HEK293 (cell line): ENCODE measurements at regions not wholly inside any gene's neighbourhood (a gene's known extent, or its start where the extent isn't known, plus 50 kb on each side); places are given as distances from the start of the nearest gene placed in this dataset.
"Not testable (repeated sequence)": the region's sequence is repeated elsewhere in the genome, so short reads cannot be mapped to it uniquely, and the experiment has no call there.

Experiments used
- CTCF ChIA-PET: fragments of 350-600 bp; formaldehyde crosslinking; extraction: SDS; loops from one replicate; lab custom pipeline; 2021; ENCODE audit warnings: antibody characterized with exemption; lab: Yijun Ruan, JAX
- POLR2A ChIA-PET: fragments of 300-600 bp; formaldehyde crosslinking; extraction: SDS; loops from one replicate; lab custom pipeline; 2020; ENCODE audit warnings: antibody characterized with exemption, inconsistent platforms; lab: Yijun Ruan, JAX
- H3K27ac ChIP-seq: fragments of 200-500 bp; sonication (Bioruptor generic); 2 replicates; pipeline ENCODE4 v1.5.1; 2014; ENCODE audit warnings: low read depth, low read length, control low read depth, inconsistent platforms; ENCODE audit errors: extremely low read depth
- H3K36me3 ChIP-seq, 2 experiments: fragments of 200-500 bp in 1 of 2; sonication (Bioruptor generic) in 1 of 2; 1 replicate in 1 of 2; 2 replicates in 1 of 2; pipeline ENCODE4 v1.5.1; 2014 to 2017; ENCODE audit warnings: inconsistent platforms in 2 of 2, low read length in 2 of 2; ENCODE audit not compliant: control insufficient read depth in 2 of 2, insufficient read depth in 1 of 2
- H3K4me1 ChIP-seq: fragments of 200-500 bp; sonication (Bioruptor generic); 2 replicates; pipeline ENCODE4 v1.5.1; 2014; ENCODE audit warnings: mild to moderate bottlenecking, low read length, inconsistent platforms; ENCODE audit not compliant: control insufficient read depth, insufficient read depth
- H3K4me3 ChIP-seq: 2 replicates; pipeline ENCODE4 v1.5.1; 2011; ENCODE audit warnings: low read depth, mild to moderate bottlenecking, control low read depth, low read length, moderate library complexity
- H3K9me3 ChIP-seq: fragments of 200-500 bp; sonication (Bioruptor generic); 2 replicates; pipeline ENCODE4 v1.5.1; 2014; ENCODE audit warnings: low read depth, low read length, inconsistent platforms; ENCODE audit not compliant: control insufficient read depth, insufficient read depth
- BCL11A ChIP-seq: fragments of 450-650 bp; formaldehyde crosslinking; IDR thresholded peaks from 2 replicates; pipeline ENCODE4 v1.5.1; 2016; ENCODE audit warnings: low read depth, missing biosample characterization, missing genetic modification characterization
- KLF7 ChIP-seq: fragments of 450-650 bp; formaldehyde crosslinking; IDR thresholded peaks from 2 replicates; pipeline ENCODE4 v1.5.1; 2016; ENCODE audit warnings: missing biosample characterization, missing genetic modification characterization, borderline replicate concordance
- PRDM1 ChIP-seq: fragments of 450-650 bp; formaldehyde crosslinking; IDR thresholded peaks from 2 replicates; pipeline ENCODE4; 2016; ENCODE audit warnings: missing biosample characterization, missing genetic modification characterization
- PRDM2 ChIP-seq: fragments of 450-650 bp; formaldehyde crosslinking; IDR thresholded peaks from 2 replicates; pipeline ENCODE4 v1.5.1; 2016; ENCODE audit warnings: missing biosample characterization, missing genetic modification characterization, borderline replicate concordance
- ZEB2 ChIP-seq: fragments of 450-650 bp; formaldehyde crosslinking; IDR thresholded peaks from 2 replicates; pipeline ENCODE4 v1.5.1; 2016; ENCODE audit warnings: missing biosample characterization, missing genetic modification characterization
- ZNF140 ChIP-seq: fragments of 450-650 bp; formaldehyde crosslinking; IDR thresholded peaks from 2 replicates; pipeline ENCODE4 v1.5.1; 2016; ENCODE audit warnings: missing biosample characterization, missing genetic modification characterization
- ZNF16 ChIP-seq: fragments of 450-650 bp; formaldehyde crosslinking; IDR thresholded peaks from 2 replicates; pipeline ENCODE4 v1.5.1; 2016; ENCODE audit warnings: low read depth, missing biosample characterization, missing genetic modification characterization
- ZNF175 ChIP-seq: fragments of 450-650 bp; formaldehyde crosslinking; IDR thresholded peaks from 2 replicates; pipeline ENCODE4 v1.5.1; 2016; ENCODE audit warnings: missing biosample characterization, missing genetic modification characterization
- ZNF19 ChIP-seq: fragments of 450-650 bp; formaldehyde crosslinking; IDR thresholded peaks from 2 replicates; pipeline ENCODE4; 2016; ENCODE audit warnings: missing biosample characterization, missing genetic modification characterization, low read depth
- ZNF335 ChIP-seq: fragments of 450-650 bp; formaldehyde crosslinking; conservative IDR thresholded peaks from 2 replicates; pipeline ENCODE4 v1.5.1; 2016; ENCODE audit warnings: missing biosample characterization, missing genetic modification characterization
- ZNF354C ChIP-seq: fragments of 450-650 bp; formaldehyde crosslinking; IDR thresholded peaks from 2 replicates; pipeline ENCODE4 v1.5.1; 2016; ENCODE audit warnings: missing biosample characterization, missing genetic modification characterization, low read depth, borderline replicate concordance
- ZNF37A ChIP-seq: fragments of 450-650 bp; IDR thresholded peaks from 2 replicates; pipeline ENCODE4 v1.5.1; 2018; ENCODE audit warnings: missing biosample characterization, missing genetic modification characterization
- ZNF473 ChIP-seq: fragments of 450-650 bp; formaldehyde crosslinking; IDR thresholded peaks from 2 replicates; pipeline ENCODE4 v1.5.1; 2017; ENCODE audit warnings: missing biosample characterization, missing genetic modification characterization
- ZNF488 ChIP-seq: fragments of 450-650 bp; formaldehyde crosslinking; IDR thresholded peaks from 2 replicates; pipeline ENCODE4 v1.5.1; 2016; ENCODE audit warnings: missing biosample characterization, missing genetic modification characterization
- ZNF529 ChIP-seq: fragments of 450-650 bp; formaldehyde crosslinking; IDR thresholded peaks from 2 replicates; pipeline ENCODE4 v1.5.1; 2017; ENCODE audit warnings: missing genetic modification characterization, missing biosample characterization; ENCODE audit not compliant: insufficient replicate concordance
- ZNF623 ChIP-seq: fragments of 450-650 bp; formaldehyde crosslinking; IDR thresholded peaks from 2 replicates; pipeline ENCODE4 v1.5.1; 2016; ENCODE audit warnings: missing biosample characterization, missing genetic modification characterization
- ZNF660 ChIP-seq: fragments of 450-650 bp; IDR thresholded peaks from 2 replicates; pipeline ENCODE4 v1.5.1; 2018; ENCODE audit warnings: missing biosample characterization, mild to moderate bottlenecking, missing genetic modification characterization
- ZNF776 ChIP-seq: fragments of 450-650 bp; formaldehyde crosslinking; IDR thresholded peaks from 2 replicates; pipeline ENCODE4 v1.5.0; 2017; ENCODE audit warnings: missing biosample characterization, missing genetic modification characterization, borderline replicate concordance
- ZNF837 ChIP-seq: fragments of 450-650 bp; formaldehyde crosslinking; IDR thresholded peaks from 2 replicates; pipeline ENCODE4 v1.5.1; 2016; ENCODE audit warnings: missing biosample characterization, missing genetic modification characterization
- TF ChIP-seq, protein P1 (sequence below): IDR thresholded peaks from 2 replicates; pipeline ENCODE4 v1.6.1; 2011; ENCODE audit warnings: mild to moderate bottlenecking, low read depth, low read length, borderline replicate concordance

DNA sequence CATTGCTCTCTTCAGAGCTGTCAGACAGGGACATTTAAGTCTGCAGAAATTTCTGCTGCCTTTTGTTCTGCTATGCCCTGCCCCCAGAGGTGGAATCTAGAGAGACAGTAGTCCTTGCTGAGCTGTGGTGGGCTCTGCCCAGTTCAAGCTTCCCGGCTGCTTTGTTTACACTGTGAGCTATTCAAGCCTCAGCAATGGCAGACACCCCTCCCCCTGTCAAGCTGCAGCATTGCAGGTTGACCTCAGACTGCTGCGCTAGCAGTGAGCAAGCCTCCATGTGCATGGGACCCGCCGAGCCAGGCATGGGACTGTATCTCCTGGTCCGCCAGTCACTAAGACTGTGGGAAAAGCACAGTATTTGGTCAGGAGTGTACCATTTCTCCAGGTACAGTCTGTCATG is 53.6 kb upstream of the MAPK10 start:
- CTCF ChIA-PET, H3K4me3 ChIP-seq, H3K4me1 ChIP-seq, H3K27ac ChIP-seq, POLR2A ChIA-PET, H3K9me3 ChIP-seq, H3K36me3 ChIP-seq: not testable (repeated sequence)

GRCh38 chr4:86414686-86415085 is 54.8 kb upstream of the MAPK10 start:
- CTCF ChIA-PET, result no interaction called here
- Histone ChIP-seq H3K27ac (no peak overlapping the region), H3K4me3 (no peak overlapping the region), H3K9me3 (no peaks in the 10 kb centered on the region)
- TF ChIP-seq BCL11A, result no peak
- no peak for TF ChIP-seq KLF7 (tag by site-specific recombination)
- TF ChIP-seq ZNF776 (tag by site-specific recombination), result no peak
- TF ChIP-seq ZNF488 (tag by site-specific recombination), result no peak
- TF ChIP-seq PRDM1 (tag by site-specific recombination), result no peak
- TF ChIP-seq ZNF37A (tag by site-specific recombination), result no peak
- TF ChIP-seq ZNF529 (tag by site-specific recombination), result no peak
- TF ChIP-seq, all 188 proteins: peak for 0
- Histone ChIP-seq H3K4me1 (no peaks in the 10 kb centered on the region), H3K36me3 (no peaks in the 10 kb centered on the region)
- POLR2A ChIA-PET, result no interaction called here

GRCh38 chr4:86416081-86416480 is 56.2 kb upstream of the MAPK10 start:
- TF ChIP-seq ZNF473 (no peak), ZNF335 (tag by site-specific recombination) (no peak)
- Histone ChIP-seq H3K4me3 (no peak overlapping the region), H3K27ac (no peak overlapping the region), H3K4me1 (no peaks in the 10 kb centered on the region), H3K36me3 (no peaks in the 10 kb centered on the region), H3K9me3 (no peaks in the 10 kb centered on the region)
- ChIA-PET POLR2A (no interaction called here), CTCF (no interaction called here)

- POLR2A ChIA-PET, result no interaction called here
Measured at GRCh38 chr4:86421461-86421860, 61.6 kb upstream of the MAPK10 start.

More at GRCh38 chr4:86421461-86421860, 61.6 kb upstream of the MAPK10 start:
- H3K4me1 ChIP-seq, result no peaks in the 10 kb centered on the region
- no peak overlapping the region for H3K27ac ChIP-seq
- H3K36me3 ChIP-seq, result no peaks in the 10 kb centered on the region
- no peak for TF ChIP-seq ZNF16 (tag by site-specific recombination)
- TF ChIP-seq ZNF140 (tag by site-specific recombination), result no peak
- TF ChIP-seq, protein P1, sequence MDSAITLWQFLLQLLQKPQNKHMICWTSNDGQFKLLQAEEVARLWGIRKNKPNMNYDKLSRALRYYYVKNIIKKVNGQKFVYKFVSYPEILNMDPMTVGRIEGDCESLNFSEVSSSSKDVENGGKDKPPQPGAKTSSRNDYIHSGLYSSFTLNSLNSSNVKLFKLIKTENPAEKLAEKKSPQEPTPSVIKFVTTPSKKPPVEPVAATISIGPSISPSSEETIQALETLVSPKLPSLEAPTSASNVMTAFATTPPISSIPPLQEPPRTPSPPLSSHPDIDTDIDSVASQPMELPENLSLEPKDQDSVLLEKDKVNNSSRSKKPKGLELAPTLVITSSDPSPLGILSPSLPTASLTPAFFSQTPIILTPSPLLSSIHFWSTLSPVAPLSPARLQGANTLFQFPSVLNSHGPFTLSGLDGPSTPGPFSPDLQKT, result no peak
- no peak for TF ChIP-seq ZNF175 (tag by site-specific recombination)
- no peak for TF ChIP-seq ZNF660 (tag by site-specific recombination)
- TF ChIP-seq PRDM2 (tag by site-specific recombination), result no peak
- no peak for TF ChIP-seq ZNF623
- no peak for TF ChIP-seq ZNF335 (tag by site-specific recombination)
- TF ChIP-seq ZNF19 (tag by site-specific recombination), result no peak
- no peak for TF ChIP-seq ZNF354C (tag by site-specific recombination)
- TF ChIP-seq ZEB2 (tag by site-specific recombination), result no peak
- TF ChIP-seq ZNF837 (tag by site-specific recombination), result no peak
- no peak overlapping the region for H3K4me3 ChIP-seq
- no peaks in the 10 kb centered on the region for H3K9me3 ChIP-seq
- CTCF ChIA-PET, result no interaction called here
